GM21723 (cell line): ENCODE measurements at regions not wholly inside any gene's neighbourhood (a gene's known extent, or its start where the extent isn't known, plus 50 kb on each side); places are given as distances from the start of the nearest gene placed in this dataset.
"Not testable (repeated sequence)": the region's sequence is repeated elsewhere in the genome, so short reads cannot be mapped to it uniquely, and the experiment has no call there.

Experiments
- ATAC-seq: cut with Tn5 transposase; IDR thresholded peaks from one replicate; pipeline ENCODE4 v1.9.1; 2021; ENCODE audit warnings: mild to moderate bottlenecking, moderate library complexity; ENCODE audit not compliant: unreplicated experiment

DNA sequence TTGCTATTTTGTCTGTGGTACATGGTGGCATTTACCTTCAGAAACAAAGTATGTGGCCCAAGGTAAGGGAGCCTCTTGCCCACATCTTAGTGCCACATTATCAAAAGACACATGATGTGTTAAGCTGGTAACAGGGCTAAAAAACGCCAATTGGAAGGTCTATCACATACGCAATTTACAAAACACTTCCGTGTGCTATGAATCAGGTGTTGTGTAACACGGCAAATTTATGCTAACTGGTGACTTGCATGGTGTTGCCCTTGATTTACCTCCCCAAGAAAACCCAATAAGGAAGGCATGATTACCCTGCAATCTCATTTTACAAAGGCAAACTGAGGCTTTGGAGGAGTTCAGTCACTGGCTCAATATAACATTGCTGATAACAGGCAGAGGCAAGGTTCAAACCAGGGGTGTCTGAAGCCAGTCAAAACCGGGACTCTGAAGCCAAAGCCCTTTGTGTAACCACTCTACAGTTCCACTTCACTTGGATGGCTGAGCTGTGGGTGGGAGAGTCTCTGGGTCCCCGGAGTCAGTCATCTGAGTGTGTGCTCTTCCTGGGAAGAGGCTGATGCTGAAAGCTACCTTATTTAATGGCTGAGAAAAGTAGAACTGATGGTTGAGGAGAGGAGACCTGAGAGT lies 103.9 kb upstream of the BCL6 start:
- no peak for ATAC-seq

DNA sequence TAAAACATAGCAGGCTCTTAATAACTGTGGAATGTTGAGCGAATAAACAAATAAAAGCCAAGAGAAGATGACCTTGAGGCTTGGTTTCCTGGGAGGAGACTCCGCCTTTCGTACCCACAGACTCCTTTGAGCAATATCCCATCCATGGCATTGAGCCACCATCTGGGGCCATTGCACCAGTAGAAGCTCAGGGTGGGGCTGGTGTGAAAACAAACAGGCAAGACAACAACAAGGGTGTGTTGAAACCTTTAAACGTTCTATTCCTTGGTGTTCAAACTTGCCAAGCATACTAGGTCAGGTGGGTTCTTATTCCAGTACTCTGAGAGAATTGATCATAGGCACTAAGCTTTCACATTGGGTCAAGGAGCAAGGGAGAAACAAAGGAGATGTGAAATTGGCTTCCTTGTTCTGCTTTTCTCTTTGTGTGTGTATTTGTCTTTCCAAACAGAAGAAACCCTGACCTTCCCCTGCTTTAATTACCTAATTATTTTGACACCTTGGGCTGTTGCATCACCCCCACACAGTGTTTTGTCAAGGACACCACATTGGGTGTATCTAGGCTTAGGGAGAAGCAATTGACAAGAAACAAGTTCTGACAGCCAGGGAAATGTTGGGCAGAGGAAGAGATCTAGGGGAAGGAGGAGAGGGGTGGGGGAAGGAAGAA lies 105.1 kb upstream of the BCL6 start:
- ATAC-seq, result no peak

DNA sequence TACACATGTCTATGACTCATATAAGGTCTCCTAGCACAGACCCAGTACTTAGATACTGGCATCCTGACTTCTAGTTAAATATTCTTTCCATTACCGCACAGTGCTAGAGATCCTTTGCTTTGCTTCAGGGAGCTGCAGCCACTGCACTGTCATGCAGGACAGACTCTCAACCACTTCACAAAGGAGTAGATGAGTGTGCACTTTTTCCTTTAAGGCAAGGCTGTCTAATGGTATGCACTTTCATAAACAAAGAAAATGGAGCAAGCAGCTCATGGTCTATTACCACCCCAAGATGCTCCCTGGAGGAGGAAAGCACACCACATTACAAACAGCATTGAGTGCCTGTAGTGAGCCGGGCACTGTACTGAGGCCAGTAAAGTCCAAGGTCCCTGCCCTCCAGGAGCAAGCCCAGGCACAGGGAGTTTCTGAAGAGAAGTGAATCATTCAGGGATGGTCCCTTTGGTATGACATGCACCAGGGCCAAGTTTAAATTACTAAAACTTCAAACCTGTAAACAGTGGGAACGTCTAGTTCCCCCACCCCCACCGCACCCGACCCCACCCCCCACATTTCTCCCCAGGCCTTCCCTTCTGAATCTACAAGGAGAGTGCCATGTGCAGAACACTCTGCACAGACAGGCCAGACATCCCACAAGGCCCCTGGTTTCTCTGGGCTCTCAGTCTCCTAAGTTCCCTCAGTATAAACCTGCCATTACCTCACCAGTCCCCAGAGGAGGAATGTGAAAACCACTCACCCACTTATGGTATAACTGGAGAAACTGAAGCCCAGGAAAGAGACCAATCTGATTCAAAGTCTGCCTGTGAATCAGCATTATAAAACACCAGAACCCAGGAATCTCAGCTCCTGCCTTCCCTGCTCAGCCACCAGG lies 107.8 kb upstream of the BCL6 start:
- ATAC-seq, result no peak

DNA sequence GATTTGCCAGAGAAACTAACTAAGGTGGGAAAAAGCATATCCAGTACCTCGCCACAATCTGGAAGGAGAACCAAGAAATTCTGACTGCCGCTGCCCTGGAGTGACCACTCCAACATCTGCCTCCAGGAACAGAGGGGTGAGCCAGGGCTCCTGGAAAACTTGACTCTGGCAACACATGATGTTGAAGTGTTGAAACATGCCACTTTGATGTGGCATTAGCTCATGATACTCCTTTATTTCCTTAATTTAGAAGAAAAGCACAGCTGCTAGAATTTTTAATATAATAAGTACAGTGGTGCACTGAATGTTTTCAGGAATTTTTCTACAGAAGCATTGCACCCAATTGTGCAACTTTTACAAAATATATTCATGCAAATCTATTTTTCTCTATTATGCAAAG lies 109.9 kb upstream of the BCL6 start:
- ATAC-seq, result no peak

DNA sequence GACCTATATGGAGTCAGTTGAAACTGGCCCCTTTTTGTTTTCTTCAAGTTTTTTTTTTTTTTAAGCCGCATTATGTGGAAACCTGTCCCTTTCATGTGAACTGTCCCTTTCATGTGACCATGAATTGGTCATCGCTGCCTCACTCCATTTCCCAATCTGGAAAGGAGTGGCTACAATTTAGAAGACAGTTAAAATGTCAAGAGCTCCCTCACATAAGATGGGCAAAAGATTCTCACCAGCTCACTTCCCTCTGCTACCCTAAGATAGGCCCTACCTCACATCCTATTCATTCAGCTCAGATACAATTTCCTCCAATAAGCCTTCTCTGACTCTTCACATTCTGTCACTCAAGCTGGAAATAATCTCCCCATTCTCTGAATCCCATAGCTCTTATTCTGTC lies 111.3 kb upstream of the BCL6 start:
- no peak for ATAC-seq

DNA sequence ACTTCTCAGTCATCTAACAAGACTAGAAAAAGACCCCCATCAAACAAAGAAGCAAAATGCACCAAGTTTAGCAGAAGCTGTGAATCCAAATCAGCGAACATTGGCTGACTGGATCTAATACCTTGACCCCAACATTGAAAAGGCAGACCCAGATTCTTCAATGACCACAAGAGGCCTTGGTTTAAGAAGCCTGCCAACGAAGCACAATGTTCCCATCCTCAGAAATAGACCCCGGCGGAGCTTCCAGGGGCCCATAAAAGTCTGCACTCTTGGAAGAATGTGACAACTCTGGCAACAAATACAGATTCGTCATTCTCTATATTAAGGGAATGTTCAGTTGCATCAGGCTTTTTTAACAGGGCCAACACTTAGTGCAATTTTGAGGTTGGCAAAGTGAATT lies 112.8 kb upstream of the BCL6 start:
- no peak for ATAC-seq

DNA sequence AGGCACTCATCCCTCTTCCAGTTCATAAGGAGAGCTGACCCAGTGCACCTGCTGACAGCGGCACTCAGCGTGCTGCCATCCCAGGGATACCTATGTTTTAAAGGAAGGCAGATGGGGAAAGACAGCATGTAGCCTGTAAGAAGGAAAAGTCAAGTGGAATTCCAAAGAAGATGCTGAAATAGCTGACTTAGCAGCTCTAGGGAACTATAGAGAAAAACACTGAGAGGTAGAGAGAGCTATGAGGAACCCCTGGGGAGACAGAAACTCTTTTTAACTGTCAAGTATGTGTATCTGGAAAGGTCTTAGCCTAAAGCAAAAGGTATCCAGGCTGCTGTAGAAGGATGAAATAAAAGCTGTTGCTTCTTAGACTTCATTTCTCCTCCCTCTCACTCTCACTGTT lies 113.4 kb upstream of the BCL6 start:
- no peak for ATAC-seq

DNA sequence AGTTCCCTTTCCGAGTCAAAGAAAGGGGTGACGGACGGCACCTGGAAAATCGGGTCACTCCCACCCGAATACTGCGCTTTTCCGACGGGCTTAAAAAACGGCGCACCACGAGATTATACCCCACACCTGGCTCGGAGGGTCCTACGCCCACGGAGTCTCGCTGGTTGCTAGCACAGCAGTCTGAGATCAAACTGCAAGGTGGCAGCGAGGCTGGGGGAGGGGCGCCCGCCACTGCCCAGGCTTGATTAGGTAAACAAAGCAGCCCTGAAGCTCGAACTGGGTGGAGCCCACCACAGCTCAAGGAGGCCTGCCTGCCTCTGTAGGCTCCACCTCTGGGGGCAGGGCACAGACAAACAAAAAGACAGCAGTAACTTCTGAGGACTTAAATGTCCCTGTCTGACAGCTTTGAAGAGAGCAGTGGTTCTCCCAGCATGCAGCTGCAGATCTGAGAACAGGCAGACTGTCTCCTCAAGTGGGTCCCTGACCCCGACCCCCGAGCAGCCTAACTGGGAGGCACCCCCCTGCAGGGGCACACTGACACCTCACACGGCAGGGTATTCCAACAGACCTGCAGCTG lies 117.5 kb upstream of the BCL6 start:
- ATAC-seq, result not testable (repeated sequence)

DNA sequence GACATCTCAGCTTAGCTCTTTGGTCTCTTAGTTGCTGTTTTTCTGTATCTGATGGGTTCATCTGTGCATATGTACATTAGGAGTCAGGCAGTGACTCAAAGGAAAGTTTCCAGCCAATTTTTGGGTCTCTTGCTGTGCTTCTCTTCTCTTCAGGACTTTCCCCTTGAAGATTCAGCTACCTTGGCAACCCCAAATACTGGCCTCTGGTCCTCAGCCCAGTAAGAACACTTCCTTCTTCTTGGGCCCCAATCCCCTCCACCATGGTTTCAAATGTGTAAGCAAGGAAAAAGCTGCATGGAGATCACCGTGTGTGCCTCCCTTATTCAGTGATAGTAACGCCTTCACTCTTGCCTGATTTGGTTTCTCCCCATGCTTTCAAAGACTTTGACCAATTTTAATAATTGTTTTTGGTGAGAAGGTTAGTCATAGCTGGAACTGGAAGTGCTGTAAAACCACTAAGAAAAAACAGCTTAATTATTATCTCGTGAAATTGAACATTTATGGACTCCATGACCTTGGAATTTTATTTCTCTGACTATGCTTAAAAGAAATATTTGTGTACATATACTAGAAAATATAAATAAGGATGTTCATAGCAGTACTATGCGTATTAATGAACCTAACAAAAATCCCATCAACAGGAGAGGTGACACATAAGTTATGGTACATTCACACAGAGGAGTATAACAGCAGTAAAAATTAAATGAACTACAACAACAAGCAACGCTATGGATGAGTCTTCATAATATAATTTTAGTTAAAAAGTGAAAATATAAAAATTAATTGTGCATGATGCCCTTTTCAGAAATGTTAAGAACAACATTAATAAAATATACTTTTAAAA lies 125.3 kb upstream of the BCL6 start:
- ATAC-seq, result peak; percentile 72

DNA sequence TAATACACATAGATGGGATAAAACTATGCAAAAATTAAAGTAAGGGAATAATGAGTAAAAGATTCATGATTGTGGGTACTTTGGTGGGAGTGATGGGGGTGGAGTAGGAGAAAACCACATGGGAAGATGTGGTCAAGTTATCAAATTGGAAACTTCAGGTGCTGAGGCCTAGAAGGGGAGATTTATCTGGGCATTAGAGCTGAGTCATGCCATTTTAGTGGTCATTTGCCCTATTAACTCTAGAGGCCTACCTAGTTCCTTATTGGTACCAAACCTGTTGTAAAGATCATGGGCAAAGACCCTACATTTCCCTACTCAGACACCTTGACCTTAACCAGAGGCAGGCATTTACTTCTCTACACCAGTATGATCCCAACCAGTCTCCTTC lies 125.9 kb upstream of the BCL6 start:
- no peak for ATAC-seq

DNA sequence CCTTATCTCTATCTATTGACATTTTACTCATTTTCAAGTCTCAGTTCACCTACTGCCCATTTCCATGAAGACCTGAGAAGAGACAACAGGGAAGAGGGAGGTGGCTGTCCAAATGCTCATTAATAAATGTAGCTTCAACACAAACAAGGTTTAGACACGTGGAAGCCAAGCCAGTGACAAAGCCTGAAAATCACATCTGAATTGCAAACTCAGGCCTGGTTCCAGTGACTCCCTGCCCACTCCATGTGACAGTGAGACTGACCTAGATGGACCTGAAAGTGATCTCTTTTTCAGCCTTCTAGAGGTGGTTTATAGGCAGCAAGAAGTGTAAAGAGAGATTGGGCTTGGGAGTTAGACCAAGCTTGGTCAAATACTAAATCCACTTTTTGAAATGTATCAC lies 126.6 kb upstream of the BCL6 start:
- no peak for ATAC-seq

DNA sequence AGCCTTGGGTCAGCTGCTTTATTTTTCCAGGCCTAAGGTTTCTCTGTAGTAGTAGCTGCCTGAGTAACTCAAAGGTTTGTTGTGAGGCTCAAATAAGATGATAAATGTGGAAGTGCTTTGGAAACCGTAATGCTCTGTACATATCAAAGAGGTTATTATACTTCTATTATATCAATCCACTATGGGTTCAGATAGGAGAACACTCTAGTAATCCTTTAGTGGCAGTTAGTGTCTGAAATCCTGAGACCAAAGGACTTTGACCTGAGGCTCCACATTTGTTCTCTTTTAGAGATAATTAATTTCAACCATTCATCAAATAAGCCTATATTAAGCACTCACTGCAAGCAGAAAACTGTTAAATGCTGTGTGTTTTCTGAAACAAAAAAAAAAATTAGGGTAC lies 128.6 kb upstream of the BCL6 start:
- no peak for ATAC-seq

DNA sequence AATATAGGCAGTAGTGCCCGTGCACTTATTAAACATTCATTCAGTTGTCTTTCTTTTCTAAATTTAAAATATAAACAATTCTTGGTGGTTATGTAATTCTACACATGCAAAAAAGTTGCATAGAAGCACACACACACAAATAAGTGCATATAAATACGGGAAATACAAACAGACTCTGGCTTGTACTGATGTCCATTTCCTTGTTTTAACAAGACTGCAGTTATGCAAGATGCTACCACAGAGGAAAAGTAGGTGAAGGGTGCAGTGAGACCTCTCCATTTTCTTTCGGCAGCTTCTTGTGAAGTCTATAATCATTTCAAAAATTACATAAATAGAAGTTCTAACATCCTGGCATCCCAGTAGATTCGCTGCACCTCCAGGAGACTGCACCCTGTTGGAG lies 130.6 kb upstream of the BCL6 start:
- no peak for ATAC-seq

DNA sequence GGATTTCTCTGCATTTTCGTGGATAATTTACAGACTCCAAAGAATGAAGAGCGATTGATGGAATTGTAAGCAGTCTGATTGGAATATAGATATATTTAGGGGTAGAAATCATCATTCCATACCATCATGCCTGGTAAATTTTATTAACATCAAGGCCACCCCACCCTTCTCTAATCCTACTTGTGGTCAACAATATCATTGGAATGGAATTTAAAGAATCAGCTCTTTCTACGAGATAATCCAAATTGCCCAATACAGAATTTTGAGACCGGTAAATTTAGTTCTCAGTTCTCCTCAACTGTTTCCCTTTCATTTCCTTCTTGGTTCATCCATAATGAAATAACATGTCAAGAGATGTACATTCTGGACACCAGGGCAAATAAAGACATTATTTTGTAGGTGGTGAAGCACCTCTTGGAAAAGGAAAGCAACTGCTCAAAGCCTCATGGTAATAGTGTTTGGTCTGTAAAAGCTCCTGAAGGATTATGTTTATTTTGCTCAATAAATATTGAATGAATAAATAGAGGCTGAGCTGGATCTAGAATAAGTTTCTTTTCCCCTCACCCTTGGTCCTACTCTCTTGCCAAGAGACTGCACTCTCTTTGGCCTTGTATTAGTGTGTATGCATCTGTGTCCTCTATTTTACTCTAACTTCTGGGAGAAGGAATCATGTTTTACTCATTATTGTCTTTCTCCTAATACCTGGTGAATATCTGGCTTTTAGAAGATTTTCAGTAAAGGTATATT lies 133.7 kb upstream of the BCL6 start:
- no peak for ATAC-seq

DNA sequence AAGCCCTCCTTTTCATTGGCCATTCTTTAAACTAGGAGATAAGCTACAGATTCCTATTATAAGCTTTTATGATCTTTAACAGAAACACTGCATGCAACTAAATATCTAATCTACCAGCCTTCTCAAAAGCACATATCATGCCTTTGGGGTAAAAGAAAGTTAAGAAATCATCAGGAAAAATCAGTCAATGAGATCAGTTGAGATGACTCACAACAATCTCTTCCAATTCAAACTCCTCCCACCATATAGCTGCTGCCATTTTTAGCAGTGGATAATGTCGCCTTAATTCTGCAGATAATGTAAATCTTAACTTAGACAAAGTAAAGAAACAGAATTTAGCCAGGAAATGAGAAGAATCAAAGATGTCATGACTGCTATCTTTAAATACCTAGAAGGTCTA lies 135.2 kb upstream of the BCL6 start:
- ATAC-seq, result no peak

DNA sequence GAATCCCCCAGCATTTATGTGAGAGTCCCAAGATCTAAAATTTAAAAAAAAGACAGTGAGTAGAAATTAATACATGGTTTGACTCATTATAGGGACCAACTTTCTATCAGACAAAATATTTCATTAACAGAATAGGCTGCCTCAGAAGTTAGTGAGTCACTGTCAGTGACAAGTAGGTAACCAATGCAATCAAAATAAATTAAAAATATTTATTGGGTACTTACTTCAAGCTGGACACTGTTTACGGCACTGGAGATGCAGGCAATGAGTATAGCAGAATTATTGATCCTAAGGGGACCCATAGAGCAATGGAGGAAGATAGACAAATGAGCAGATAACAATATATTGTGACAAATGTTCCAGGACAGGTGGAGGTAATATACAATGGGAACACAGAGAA lies 135.6 kb upstream of the BCL6 start:
- ATAC-seq, result no peak

DNA sequence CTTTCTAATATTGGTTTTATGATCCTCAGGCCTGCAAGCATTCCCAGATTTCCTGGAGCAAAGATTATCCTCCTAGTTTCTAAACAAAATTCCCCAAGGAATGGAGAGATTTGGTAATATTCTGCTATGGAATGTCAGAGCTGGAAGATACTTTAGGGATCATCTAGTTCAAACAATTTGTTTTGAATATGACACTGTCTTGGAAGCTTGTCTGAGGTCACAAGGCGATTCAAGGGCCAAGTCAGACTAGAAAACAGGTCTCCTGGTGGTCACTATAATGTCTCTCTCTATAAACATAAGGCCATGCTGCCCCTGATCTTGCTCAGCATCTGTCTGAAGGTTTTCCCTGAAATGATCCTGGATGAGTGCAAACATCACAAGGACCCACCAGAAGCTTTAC lies 143.4 kb upstream of the BCL6 start:
- ATAC-seq, result no peak

DNA sequence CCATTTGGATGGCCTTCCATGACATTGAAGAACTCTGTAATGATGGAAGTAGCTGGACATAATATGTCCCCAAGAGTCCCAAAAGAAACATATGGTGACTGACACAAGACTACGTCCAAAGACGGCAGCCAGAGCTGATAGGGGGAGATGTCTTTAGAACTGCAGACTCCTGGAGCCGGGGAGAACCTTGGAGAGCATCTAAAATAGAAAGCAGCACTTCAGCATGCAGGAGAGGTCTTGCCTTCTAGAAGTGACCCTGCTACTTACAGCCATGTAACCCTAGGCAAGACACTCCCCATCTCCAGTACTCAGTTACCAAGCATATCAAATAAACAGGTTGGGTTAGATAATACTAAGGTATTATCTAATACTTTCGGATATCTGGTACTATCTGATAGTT lies 143.8 kb upstream of the BCL6 start:
- no peak for ATAC-seq

DNA sequence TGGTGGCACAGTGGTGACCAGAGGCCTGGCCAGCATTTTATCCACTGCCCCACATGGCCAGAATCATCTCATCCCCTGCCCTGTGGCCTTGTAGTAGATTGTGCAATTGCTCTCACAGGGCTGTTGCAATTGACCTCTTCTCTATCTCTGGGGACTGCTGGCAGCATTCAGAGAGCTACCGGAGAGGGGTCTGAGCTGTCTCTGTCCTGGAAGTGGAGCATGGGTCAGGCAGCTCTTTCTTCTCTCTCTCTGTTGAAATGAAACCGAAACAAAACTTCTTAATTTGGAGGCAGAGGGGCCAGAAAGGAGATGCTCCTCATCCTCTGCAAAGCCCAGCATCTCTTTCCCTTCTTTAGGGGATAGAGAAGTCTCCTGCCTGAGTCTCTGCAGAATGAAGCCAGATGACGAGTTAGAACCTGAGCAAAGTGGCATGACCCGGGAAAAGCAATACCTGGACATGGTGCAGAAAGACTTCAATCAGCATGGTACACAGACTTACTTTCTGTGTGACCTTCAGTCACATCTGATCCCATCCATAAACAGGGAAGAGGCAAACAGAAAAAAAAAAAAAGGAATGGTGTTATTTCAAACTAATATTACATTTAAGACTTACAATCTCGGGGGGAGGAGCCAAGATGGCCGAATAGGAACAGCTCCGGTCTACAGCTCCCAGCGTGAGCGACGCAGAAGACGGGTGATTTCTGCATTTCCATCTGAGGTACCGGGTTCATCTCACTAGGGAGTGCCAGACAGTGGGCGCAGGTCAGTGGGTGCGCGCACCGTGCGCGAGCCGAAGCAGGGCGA lies 144.5 kb upstream of the BCL6 start:
- no peak for ATAC-seq
